Prostate gland (tissue), 2 donors: ENCODE measurements at regions not wholly inside any gene's neighbourhood (a gene's known extent, or its start where the extent isn't known, plus 50 kb on each side); places are given as distances from the start of the nearest gene placed in this dataset.

ENCODE experiments used
- DNase-seq: peaks from one replicate; pipeline ENCODE4 v3.0.0-alpha.2; 2019; ENCODE audit warnings: low spot score
- H3K27ac ChIP-seq, 2 donors: fragments of 200-600 bp; sonication (generic); 2 replicates each; pipeline ENCODE4 v1.5.1; 2017 to 2019
- H3K27me3 ChIP-seq: fragments of 200-600 bp; sonication (generic); replicated peaks from 2 replicates; pipeline ENCODE4 v1.5.1; 2019; ENCODE audit not compliant: insufficient read depth
- H3K36me3 ChIP-seq, 2 donors: fragments of 200-600 bp; sonication (generic); 1 replicate in 1 of 2; 2 replicates in 1 of 2; pipeline versions ENCODE4 v1.5.1 to v1.8.1; 2017 to 2019
- H3K4me1 ChIP-seq: fragments of 200-600 bp; sonication (generic); replicated peaks from 2 replicates; pipeline ENCODE4 v1.5.1; 2019
- H3K4me3 ChIP-seq, 2 donors: fragments of 200-600 bp; sonication (generic); 2 replicates each; pipeline ENCODE4 v1.5.1; 2017 to 2019
- H3K9me3 ChIP-seq: fragments of 200-600 bp; sonication (generic); 2 replicates; pipeline ENCODE4 v1.5.1; 2017
- POLR2A ChIP-seq: fragments of 450-650 bp; IDR thresholded peaks from one replicate; pipeline ENCODE4 v1.6.1; 2016; ENCODE audit warnings: antibody characterized with exemption, mild to moderate bottlenecking
- POLR2AphosphoS5 ChIP-seq: sonication (generic); formaldehyde crosslinking; IDR thresholded peaks from one replicate; pipeline ENCODE4 v1.6.1; 2017; ENCODE audit warnings: antibody characterized with exemption
- WGBS: methylation state at CpG from one replicate; pipeline ENCODE4 v1.1.5; 2018; 5-methylcytosine and 5-hydroxymethylcytosine counted together
- intact Hi-C: fragments of 100-400 bp; cut with DNase I; formaldehyde crosslinking; loops from one replicate; pipeline ENCODE4 v1.14.2; 2022
- TF ChIP-seq, protein P1 (sequence below), 4 experiments: fragments of 200-600 bp in 2 of 4; fragments of 450-650 bp in 2 of 4; sonication (generic) in 2 of 4; IDR thresholded peaks; 1 replicate in 3 of 4; 2 replicates in 1 of 4; pipeline ENCODE4 v1.5.1; 2016 to 2019; ENCODE audit warnings: antibody characterized with exemption in 4 of 4, mild to moderate bottlenecking in 2 of 4, moderate library complexity in 2 of 4

DNA sequence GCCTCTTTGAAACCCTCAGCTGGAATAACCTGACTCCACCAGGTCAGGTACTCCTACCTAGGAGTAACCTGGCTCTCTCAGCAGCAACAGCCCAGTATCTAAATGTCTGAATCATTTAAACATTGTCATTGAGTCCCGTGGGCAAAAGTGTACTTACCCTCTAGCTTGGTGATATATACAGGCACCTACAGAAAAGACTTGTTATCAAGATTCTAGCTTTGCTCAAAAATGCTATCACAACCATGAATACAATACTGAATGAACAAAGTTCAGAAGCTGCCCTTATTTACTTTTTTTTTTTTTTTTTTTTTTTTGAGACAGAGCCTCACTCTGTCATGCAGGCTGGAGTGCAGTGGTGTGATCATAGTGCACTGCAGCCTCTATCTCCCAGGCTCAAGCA is 268.2 kb downstream of the ZNF608 start:
- no peaks in the 10 kb centered on the region for H3K4me1 ChIP-seq
- TF ChIP-seq POLR2A (no peak), POLR2AphosphoS5 (no peak)
- TF ChIP-seq, protein P1, sequence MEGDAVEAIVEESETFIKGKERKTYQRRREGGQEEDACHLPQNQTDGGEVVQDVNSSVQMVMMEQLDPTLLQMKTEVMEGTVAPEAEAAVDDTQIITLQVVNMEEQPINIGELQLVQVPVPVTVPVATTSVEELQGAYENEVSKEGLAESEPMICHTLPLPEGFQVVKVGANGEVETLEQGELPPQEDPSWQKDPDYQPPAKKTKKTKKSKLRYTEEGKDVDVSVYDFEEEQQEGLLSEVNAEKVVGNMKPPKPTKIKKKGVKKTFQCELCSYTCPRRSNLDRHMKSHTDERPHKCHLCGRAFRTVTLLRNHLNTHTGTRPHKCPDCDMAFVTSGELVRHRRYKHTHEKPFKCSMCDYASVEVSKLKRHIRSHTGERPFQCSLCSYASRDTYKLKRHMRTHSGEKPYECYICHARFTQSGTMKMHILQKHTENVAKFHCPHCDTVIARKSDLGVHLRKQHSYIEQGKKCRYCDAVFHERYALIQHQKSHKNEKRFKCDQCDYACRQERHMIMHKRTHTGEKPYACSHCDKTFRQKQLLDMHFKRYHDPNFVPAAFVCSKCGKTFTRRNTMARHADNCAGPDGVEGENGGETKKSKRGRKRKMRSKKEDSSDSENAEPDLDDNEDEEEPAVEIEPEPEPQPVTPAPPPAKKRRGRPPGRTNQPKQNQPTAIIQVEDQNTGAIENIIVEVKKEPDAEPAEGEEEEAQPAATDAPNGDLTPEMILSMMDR (IDR thresholded peaks at IDR 0.05): no peak
- H3K27ac ChIP-seq: no peak overlapping the region
- no peaks in the 10 kb centered on the region for H3K9me3 ChIP-seq
- DNase-seq: no peak
- no peak overlapping the region for H3K4me3 ChIP-seq
- no peaks in the 10 kb centered on the region for H3K27me3 ChIP-seq
- intact Hi-C loops: no loop called here
- no peaks in the 10 kb centered on the region for H3K36me3 ChIP-seq
- 81% methylated on average over 1 of the region's 1 CpG for WGBS

DNA sequence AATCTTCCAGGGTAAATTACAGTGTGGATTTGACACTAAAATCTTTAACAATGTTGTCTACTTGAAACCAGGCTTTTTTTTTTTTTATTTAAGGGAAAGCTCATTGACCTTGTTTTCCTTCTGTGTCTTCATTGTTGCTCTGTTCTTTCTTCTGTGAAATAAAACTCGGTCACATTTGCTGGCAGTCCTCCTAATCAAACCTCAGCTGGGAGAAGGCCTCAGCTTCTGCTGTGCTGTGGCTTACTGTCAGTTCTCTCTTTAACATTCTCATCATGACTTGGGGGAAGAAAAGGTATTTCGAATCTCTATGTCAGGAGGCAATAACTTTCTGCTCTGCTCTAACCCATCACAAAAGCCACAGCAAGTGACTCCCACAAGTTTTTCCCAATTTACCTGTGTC is 268.9 kb downstream of the ZNF608 start:
- Histone ChIP-seq H3K27ac (no peak overlapping the region), H3K4me1 (no peaks in the 10 kb centered on the region), H3K27me3 (no peaks in the 10 kb centered on the region), H3K9me3 (no peaks in the 10 kb centered on the region), H3K36me3 (no peaks in the 10 kb centered on the region), H3K4me3 (no peak overlapping the region)
- intact Hi-C loops: no loop called here
- DNase-seq: peak; percentile 44
- no peak for TF ChIP-seq POLR2AphosphoS5
- TF ChIP-seq POLR2A: no peak
- TF ChIP-seq, protein P1 (IDR thresholded peaks at IDR 0.05): no peak
- 19% methylated on average over 2 of the region's 2 CpGs for WGBS

DNA sequence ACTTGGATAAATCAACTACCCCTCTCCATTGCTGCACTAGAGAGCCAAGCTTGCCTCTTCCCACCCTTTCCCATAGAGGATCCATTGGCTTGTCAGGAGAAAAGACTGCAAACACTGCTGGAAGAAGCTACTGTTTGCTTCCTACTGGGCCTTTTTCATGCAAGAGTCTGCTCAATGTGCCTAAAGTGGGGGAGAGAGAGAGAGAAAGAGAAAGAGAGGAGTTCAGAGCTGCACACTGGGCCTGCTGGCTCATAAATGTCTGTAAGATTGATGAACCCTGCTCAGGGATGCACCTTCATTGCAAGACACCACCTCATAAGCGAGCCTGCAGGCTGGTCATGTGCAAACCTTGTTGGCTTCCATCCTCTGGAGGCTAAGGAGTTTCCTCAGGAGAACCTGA is 269.4 kb downstream of the ZNF608 start:
- H3K9me3 ChIP-seq: no peaks in the 10 kb centered on the region
- WGBS: 33% methylated on average over 1 of the region's 1 CpG
- no peak overlapping the region for H3K27ac ChIP-seq
- H3K4me1 ChIP-seq: no peaks in the 10 kb centered on the region
- H3K36me3 ChIP-seq: no peaks in the 10 kb centered on the region
- DNase-seq: no peak
- no peaks in the 10 kb centered on the region for H3K27me3 ChIP-seq
- TF ChIP-seq POLR2A: no peak
- intact Hi-C loops: no loop called here
- no peak overlapping the region for H3K4me3 ChIP-seq

DNA sequence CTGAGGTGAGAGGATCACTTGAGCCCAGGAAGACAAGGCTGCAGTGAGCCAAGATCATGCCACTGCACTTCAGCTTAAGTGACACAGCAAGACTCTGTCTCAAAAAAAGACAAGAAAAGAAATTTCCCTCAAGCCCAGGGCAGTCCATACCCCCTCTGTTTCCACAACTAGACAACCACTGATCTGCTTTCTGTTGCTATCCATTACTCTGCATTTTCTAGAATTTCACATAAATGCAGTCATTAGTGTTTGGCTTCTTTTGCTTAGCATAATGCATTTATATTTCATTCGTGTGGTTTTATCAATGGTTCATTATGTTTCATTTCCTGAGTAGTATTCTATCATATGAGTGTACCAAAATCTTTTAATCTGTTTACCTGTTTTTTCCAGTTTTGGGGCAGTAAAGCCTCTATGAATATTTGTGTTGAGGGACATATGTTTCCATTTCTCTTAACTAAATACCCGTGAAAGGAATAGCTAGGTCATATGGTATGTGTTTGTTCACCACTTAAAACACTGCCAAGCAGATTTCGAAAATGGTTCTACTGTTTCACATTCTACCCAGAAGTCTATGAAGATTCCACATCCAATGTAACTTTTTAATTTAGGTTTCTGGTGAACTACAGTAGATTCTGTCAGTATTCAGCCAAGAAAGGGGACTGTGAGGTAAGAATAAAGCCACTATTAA is 271.8 kb downstream of the ZNF608 start:
- TF ChIP-seq, protein P1 (IDR thresholded peaks at IDR 0.05): no peak
- no peak for TF ChIP-seq POLR2AphosphoS5
- TF ChIP-seq POLR2A: no peak
- H3K4me3 ChIP-seq: no peak overlapping the region
- no peaks in the 10 kb centered on the region for H3K27me3 ChIP-seq
- H3K36me3 ChIP-seq: no peaks in the 10 kb centered on the region
- intact Hi-C loops: no loop called here
- H3K27ac ChIP-seq: no peak overlapping the region
- DNase-seq: no peak
- 83% methylated on average over 3 of the region's 3 CpGs for WGBS
- no peaks in the 10 kb centered on the region for H3K9me3 ChIP-seq
- H3K4me1 ChIP-seq: no peaks in the 10 kb centered on the region

DNA sequence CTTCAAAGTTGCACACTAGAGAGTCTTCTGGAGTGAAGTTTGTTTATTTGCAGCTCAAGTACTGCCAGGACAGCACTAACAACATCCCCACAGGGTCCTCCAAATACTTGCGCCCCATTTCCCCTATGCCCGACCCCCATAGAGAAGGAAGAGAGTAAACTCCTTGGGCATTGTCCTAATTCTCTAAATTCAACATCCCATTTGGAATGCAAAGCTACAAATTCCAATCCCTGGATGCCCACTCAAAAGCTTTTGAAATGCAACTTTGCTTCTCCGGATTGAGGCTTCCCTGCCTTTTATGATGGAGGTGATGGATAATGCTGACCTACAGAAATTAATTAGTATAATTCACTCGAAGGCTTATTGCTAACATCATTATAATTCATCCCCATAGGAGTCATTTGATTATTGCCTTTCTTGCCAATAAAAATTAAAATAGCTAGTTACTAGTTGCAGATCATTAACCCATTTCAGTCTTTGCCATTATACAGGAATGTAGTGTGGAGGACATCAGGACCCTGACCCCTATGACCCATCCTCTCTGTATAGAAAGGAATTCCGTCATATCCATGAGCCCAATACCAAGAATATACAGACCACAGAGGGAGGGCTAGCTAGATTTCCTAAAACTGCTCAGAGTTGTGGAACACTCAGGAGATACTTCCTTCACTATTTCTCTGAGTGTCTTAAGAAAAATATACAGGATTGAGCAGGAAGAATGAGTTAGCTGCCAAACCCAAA is 277.6 kb downstream of the ZNF608 start:
- 86% methylated on average over 5 of the region's 5 CpGs for WGBS
- H3K36me3 ChIP-seq: no peaks in the 10 kb centered on the region
- H3K27ac ChIP-seq: no peak overlapping the region
- no peak for TF ChIP-seq POLR2AphosphoS5
- TF ChIP-seq, protein P1 (IDR thresholded peaks at IDR 0.05): no peak
- no peak for TF ChIP-seq POLR2A
- H3K4me1 ChIP-seq: no peaks in the 10 kb centered on the region
- H3K4me3 ChIP-seq: no peak overlapping the region
- DNase-seq: no peak
- no peaks in the 10 kb centered on the region for H3K9me3 ChIP-seq
- intact Hi-C loops: no loop called here
- H3K27me3 ChIP-seq: no peaks in the 10 kb centered on the region
